ENCODE measurements at regions not wholly inside any gene's neighbourhood (a gene's known extent, or its start where the extent isn't known, plus 50 kb on each side); places are given as distances from the start of the nearest gene placed in this dataset.

DNA sequence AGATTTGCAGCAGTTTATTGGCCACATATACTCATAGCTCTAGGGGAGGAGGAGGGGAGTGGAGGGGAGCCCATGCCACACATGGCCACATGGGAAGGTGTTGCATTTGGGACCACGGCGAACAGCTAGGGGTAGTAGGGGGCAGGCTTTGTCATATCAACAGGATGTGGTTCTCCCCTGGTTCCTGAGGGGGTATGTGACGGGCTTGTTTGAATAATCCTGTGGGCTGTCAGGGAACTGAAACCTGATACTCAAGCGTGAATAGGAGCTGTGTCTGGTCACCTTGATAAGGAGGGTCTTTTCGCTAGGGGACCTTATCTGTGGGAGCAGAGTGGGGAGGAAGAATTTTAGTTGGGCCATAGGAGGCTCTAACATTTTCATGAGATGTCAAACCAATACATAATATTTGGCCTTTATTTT is 264.7 kb downstream of the CTH start:
- peak overlapping the region; percentile 76 for H3K4me2 ChIP-seq (ENCODE audit: insufficient read depth, low read length)
- ChIA-PET CTCF (ENCODE audit: low intra/inter-chr PET ratio) (no interaction called here), POLR2A (interaction anchor here (0.6 to 1.3 kb wide), 6 partner anchors 10 to 796 kb away, joined by 3 to 8 read pairs (median 4); no protein-coding TSS in a partner anchor)
- H3K27me3 ChIP-seq (ENCODE audit: control insufficient read depth in 2 of 2, insufficient read depth in 2 of 2, low read length in 2 of 2): no peaks in the 10 kb centered on the region
- H2AFZ ChIP-seq (ENCODE audit: low read depth, low read length): peak overlapping the region; percentile 82
- no peaks in the 10 kb centered on the region for H3K9me1 ChIP-seq (ENCODE audit: control insufficient read depth, insufficient read depth, low read length)
- no peak overlapping the region for H3K4me3 ChIP-seq
- ATAC-seq (peak; percentile 94), FAIRE-seq (peak; percentile 100), DNase-seq (ENCODE audit: extremely low read depth in 1 of 4, low spot score in 3 of 4) (peak; percentile 70 to 97 (median 83))
- no peaks in the 10 kb centered on the region for H4K20me1 ChIP-seq (replicated peaks; ENCODE audit: control insufficient read depth, insufficient read depth, low read length)
- peaks cover 4% of the 10 kb centered on the region for H3K9me3 ChIP-seq (replicated peaks; ENCODE audit: control insufficient read depth, insufficient read depth, low read depth, low read length)
- no TSS peak for BruUV-seq (replicated peaks)
- H3K4me1 ChIP-seq (replicated peaks in 1 of 2; ENCODE audit: control insufficient read depth in 2 of 2, insufficient read depth in 2 of 2, low read length in 2 of 2): peaks cover 4 to 32% of the 10 kb centered on the region in 2 experiments; a peak in 4 of 5 replicates
- intact Hi-C loops (cut with micrococcal nuclease): loop anchor here (2.0 kb wide), 2 partner anchors 47 to 75 kb away; no protein-coding TSS in a partner anchor
- in situ Hi-C loops (cut with MboI): no loop called here
- H3K9ac ChIP-seq (ENCODE audit: insufficient read depth in 1 of 2, low read depth in 2 of 2, low read length in 2 of 2): peak overlapping the region; percentile 24 to 55; a peak in 3 of 4 replicates
- peak overlapping the region; percentile 78 for H3K27ac ChIP-seq (ENCODE audit: extremely low read depth, low read depth, low read length)
- WGBS (ENCODE audit: insufficient coverage, low coverage, missing lambda C conversion rate): 0% methylated on average over 5 of the region's 5 CpGs
- H3K79me2 ChIP-seq (ENCODE audit: control insufficient read depth, insufficient read depth, low read length): no peaks in the 10 kb centered on the region
- H3K36me3 ChIP-seq (ENCODE audit: control insufficient read depth, insufficient read depth, low read length): 0 out of 3 replicates have a peak, but pooled peaks cover 3% of the 10 kb centered on the region
- TF ChIP-seq VEZF1 (CRISPR knock-in tag; IDR thresholded peaks at IDR 0.05) (peak; percentile 79), STAT5B (CRISPR knock-in tag; IDR thresholded peaks at IDR 0.05) (no peak), SPI1 (IDR thresholded peaks at IDR 0.05; ENCODE audit: borderline replicate concordance, low read depth, low read length) (no peak), ZBTB8A (IDR thresholded peaks at IDR 0.05; ENCODE audit: partially characterized antibody) (no peak), SNRNP70 (optimal IDR thresholded peaks at IDR 0.05; ENCODE audit: low read depth, low read length) (no peak), ZNF696 (CRISPR knock-in tag; conservative IDR thresholded peaks at IDR 0.05) (no peak), ILK (tag; IDR thresholded peaks at IDR 0.05; ENCODE audit: borderline replicate concordance, low read depth) (no peak), NUFIP1 (IDR thresholded peaks at IDR 0.05; ENCODE audit: partially characterized antibody) (peak; percentile 64), CHD1 (IDR thresholded peaks at IDR 0.05; ENCODE audit: low read length) (no peak)
- TF ChIP-seq, protein P1, sequence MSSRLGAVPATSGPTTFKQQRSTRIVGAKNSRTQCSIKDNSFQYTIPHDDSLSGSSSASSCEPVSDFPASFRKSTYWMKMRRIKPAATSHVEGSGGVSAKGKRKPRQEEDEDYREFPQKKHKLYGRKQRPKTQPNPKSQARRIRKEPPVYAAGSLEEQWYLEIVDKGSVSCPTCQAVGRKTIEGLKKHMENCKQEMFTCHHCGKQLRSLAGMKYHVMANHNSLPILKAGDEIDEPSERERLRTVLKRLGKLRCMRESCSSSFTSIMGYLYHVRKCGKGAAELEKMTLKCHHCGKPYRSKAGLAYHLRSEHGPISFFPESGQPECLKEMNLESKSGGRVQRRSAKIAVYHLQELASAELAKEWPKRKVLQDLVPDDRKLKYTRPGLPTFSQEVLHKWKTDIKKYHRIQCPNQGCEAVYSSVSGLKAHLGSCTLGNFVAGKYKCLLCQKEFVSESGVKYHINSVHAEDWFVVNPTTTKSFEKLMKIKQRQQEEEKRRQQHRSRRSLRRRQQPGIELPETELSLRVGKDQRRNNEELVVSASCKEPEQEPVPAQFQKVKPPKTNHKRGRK (tag; IDR thresholded peaks at IDR 0.05): no peak
- TF ChIP-seq, protein P2, sequence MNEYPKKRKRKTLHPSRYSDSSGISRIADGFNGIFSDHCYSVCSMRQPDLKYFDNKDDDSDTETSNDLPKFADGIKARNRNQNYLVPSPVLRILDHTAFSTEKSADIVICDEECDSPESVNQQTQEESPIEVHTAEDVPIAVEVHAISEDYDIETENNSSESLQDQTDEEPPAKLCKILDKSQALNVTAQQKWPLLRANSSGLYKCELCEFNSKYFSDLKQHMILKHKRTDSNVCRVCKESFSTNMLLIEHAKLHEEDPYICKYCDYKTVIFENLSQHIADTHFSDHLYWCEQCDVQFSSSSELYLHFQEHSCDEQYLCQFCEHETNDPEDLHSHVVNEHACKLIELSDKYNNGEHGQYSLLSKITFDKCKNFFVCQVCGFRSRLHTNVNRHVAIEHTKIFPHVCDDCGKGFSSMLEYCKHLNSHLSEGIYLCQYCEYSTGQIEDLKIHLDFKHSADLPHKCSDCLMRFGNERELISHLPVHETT (CRISPR knock-in tag; conservative IDR thresholded peaks at IDR 0.05 in 1 of 2, IDR thresholded peaks at IDR 0.05 in 1 of 2): peak in 1 of 2 experiments; percentile 55; a peak in 1 of 4 replicates
- TF ChIP-seq, protein P3, sequence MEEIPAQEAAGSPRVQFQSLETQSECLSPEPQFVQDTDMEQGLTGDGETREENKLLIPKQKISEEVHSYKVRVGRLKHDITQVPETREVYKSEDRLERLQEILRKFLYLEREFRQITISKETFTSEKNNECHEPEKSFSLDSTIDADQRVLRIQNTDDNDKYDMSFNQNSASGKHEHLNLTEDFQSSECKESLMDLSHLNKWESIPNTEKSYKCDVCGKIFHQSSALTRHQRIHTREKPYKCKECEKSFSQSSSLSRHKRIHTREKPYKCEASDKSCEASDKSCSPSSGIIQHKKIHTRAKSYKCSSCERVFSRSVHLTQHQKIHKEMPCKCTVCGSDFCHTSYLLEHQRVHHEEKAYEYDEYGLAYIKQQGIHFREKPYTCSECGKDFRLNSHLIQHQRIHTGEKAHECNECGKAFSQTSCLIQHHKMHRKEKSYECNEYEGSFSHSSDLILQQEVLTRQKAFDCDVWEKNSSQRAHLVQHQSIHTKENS (CRISPR knock-in tag; IDR thresholded peaks at IDR 0.05): no peak

Measured in K562 (cell line).